ENCODE measurements at regions not wholly inside any gene's neighbourhood (a gene's known extent, or its start where the extent isn't known, plus 50 kb on each side); places are given as distances from the start of the nearest gene placed in this dataset.
"Not testable (repeated sequence)": the region's sequence is repeated elsewhere in the genome, so short reads cannot be mapped to it uniquely, and the experiment has no call there.

GRCh38 chr17:46440665-46441064 lies 71.6 kb upstream of the LRRC37A2 start:
- not testable (repeated sequence) for TF ChIP-seq POLR2A (IDR thresholded peaks at IDR 0.05); CTCF (IDR thresholded peaks at IDR 0.05 in 4 of 5, conservative IDR thresholded peaks at IDR 0.05 in 1 of 5)
